D341Med (cell line): ENCODE measurements at regions not wholly inside any gene's neighbourhood (a gene's known extent, or its start where the extent isn't known, plus 50 kb on each side); places are given as distances from the start of the nearest gene placed in this dataset.
"Not testable (repeated sequence)": the region's sequence is repeated elsewhere in the genome, so short reads cannot be mapped to it uniquely, and the experiment has no call there.

Experiments used
- DNase-seq: peaks from one replicate; pipeline ENCODE4 v3.0.0; 2012; ENCODE audit warnings: low spot score

- no peak for DNase-seq
Observed at GRCh38 chrX:95218976-95219375, 1465.7 kb upstream of the DIAPH2 start.

DNA sequence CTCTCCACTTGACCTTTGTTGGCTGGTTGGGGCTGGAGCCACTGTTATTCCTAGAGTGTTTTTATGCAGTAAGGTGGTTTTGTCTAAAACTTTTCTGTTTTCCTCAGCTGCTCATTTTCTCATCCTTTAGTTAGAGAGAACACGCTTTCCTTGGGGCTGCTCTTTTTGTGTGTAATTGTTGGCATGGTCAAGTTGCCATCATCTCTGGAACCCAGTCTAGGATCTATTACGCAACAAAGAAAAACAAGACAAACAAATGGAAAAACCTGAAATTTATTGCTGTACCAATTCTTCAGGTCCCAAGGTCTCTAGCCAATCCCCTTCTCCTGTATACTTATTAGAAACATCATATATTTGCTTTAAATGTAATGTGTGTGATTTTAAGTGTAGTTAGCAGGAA lies 1436.3 kb upstream of the DIAPH2 start:
- DNase-seq: no peak

GRCh38 chrX:95290455-95290854 lies 1394.2 kb upstream of the DIAPH2 start:
- DNase-seq: no peak

GRCh38 chrX:95291561-95291960 lies 1393.1 kb upstream of the DIAPH2 start:
- no peak for DNase-seq

DNA sequence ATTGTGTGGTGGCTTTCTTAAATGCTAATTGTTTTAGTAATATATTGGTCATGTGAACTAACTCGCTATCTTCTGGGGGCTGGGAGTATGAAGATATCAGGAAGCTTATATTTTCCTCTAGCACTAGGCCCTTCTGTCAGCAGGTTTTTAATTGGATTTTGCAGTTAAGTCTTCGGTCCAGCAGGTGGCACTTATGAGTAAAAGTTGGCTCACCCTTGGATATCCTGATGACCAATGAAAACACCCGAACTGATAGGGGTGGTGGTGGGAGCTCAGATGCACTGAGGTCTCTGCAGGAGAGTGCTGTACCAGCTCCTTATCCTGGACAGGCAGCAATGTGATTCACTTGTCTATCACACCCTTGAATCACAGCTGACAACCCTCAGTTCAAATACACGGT lies 1365.8 kb upstream of the DIAPH2 start:
- peak; percentile 33 for DNase-seq

GRCh38 chrX:95325185-95325584 lies 1359.5 kb upstream of the DIAPH2 start:
- no peak for DNase-seq

GRCh38 chrX:95330292-95330691 lies 1354.3 kb upstream of the DIAPH2 start:
- DNase-seq: no peak

- no peak for DNase-seq
Observed at GRCh38 chrX:95332530-95332929, 1352.1 kb upstream of the DIAPH2 start.

GRCh38 chrX:95346856-95347255 lies 1337.8 kb upstream of the DIAPH2 start:
- DNase-seq: no peak

DNA sequence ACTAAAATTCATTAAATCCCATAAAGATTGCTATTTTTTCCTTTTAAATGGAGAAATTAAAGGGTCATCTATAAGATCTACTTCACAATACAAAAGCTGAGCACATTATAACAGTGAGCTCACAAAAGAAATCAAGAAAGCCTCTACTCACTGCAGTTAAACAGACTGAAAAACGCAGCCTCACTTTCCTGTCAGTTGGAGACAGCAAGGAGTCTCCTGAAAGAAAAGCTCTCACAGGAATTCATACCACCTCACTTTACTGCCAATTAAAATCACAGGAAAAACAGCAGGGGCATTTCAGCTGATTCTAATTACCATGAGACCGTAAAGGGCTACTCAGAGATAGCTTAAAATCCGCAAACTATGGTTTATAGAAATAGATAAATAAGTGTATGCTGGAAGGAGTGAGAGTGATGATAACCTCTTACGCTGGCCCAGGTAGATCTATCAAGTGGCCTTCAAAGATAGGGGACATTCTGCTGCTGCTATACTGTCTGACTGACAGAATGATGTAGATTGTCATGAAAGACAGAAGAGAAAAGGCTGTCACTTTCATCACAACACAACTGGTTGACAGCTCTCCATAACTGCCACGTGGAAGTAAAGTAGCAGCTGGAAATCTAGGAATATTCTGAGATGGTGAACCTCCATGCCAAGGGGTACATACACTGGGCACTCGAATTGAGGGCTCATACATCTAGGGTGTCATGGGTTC lies 1333.7 kb upstream of the DIAPH2 start:
- no peak for DNase-seq

DNA sequence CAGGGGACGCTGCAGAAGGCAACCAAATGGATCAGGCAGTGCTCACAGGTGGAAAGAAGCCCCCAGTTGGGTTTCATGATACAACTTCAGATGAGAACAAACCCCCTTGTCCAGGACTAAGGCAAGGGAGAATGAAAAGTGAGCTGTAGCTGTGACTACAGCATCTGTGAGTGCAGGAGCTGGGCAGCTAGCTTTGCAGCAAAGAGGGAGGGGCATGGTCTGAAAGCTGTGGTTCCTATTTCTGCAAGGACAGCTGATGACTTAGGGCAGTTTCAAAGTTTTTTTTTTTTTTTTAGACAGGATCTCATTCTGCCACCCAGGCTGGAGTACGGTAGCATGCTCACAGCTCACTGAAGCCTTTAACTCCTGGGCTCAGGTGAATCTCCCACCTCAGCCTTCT lies 1317.4 kb upstream of the DIAPH2 start:
- DNase-seq: no peak

DNA sequence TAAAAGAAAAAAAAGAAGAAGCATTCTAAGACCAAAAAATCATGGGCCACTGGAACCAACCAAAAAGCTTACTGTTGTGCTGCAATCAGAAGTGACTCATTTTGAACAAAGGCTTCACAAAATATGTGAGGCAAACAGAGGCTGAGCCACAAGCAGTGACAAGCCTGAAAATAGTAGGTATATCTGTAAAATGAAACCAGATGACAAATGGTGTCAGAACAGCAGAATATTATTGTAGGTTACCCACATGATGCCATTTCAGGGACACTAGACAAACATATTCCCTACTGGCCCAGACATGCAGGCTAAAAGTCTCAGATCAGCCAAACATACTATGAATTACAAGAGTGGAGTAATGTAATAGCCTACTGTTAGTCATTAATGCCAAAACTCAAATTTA lies 1301.8 kb upstream of the DIAPH2 start:
- no peak for DNase-seq

DNA sequence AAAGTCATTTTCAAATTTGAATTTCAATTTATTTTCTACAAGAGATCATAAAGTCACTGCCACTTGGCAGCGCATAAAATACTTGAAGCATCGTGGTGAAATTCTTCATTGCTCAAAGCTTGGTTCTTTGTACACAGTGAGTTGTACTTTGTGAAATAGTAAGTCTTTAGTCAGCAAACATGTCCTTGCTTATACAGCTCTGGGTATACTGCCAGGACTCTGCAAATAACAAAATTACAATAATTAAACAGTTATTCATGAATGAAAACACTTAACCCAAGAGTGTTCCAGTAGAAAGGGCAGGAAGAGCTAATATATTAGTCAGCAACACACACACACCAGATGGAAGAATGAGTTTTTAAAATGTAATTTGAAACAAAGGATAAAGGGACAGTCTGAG lies 1300.9 kb upstream of the DIAPH2 start:
- DNase-seq: no peak

- DNase-seq: no peak
Observed at GRCh38 chrX:95427389-95427788, 1257.3 kb upstream of the DIAPH2 start.

DNA sequence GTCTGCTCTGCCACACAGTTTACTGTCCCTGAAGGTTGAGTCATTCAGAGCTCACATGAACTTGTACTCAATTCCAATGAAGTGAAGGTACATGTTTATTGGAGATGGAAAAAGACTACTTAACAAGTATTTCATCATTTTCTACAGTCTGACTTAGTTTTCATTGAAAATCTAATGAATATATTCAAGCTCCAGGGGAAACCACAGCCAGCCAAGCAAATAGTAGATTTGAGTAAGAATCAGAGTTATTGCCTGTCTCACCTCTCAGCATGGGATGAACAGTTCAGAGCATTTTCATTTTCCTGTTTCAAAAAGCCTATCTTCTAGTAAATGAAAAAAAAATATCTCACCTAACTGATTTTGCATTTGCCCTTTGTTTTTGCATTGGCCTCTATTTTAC lies 1249.4 kb upstream of the DIAPH2 start:
- no peak for DNase-seq

DNA sequence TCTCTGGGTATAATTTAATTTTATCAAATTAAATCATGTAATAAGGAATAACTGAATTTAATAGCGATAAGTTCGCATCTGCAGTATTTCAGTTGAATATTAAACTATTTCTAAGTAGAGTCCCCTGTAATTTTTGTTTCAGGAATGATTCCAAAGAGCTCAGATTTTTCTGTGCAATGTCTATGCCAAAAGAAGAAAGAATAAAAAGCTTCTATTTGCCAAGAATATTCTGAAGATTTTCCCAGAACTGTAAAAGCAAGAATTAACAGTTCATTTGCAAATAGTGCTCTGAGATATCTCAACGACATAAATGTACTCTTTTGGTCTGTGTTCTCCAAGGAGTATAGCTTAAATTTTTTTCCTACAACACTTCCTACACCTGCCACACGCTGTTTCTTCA lies 1242.8 kb upstream of the DIAPH2 start:
- DNase-seq: no peak

DNA sequence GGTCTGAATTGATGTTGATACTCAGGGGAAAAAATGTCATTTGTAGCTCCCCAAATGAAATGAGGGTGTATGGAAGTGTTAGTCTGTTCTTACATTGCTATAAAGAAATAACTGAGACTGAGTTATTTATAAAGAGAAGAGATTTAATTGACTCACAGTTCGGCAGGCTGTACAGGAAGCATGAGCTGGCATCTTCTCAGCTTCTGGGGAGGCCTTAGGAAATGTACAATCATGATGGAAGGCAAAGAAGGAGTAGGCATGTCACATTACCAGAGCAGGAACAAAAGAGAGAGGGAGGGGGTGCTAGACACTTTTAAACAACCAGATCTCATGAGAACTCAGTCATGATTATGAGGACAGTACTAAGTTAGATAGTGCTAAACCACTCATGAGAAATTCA lies 1199.9 kb upstream of the DIAPH2 start:
- no peak for DNase-seq

DNA sequence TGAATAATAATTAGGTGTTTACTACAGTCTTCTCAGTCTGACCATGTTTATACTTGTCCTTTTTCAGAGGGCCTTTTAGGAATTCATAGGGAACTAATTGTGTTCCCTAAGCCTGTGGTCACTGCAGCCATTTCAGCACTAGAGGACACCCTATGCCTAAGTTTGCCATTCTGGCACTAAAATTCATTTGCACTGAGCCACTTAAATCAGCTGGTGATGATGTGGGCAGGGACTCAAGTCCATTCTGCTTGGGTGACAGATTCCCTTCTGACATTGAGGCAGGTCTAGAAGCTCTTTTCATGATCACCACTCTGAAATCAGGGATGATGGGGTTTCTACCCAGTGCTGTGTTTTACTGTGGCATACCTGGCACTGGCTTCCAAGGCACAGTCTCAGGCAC lies 1178.9 kb upstream of the DIAPH2 start:
- DNase-seq: no peak

GRCh38 chrX:95509474-95509873 lies 1175.2 kb upstream of the DIAPH2 start:
- DNase-seq: no peak

GRCh38 chrX:95524018-95524417 lies 1160.6 kb upstream of the DIAPH2 start:
- not testable (repeated sequence) for DNase-seq

GRCh38 chrX:95536111-95536510 lies 1148.5 kb upstream of the DIAPH2 start:
- no peak for DNase-seq

GRCh38 chrX:95536661-95537060 lies 1148.0 kb upstream of the DIAPH2 start:
- DNase-seq: no peak

DNA sequence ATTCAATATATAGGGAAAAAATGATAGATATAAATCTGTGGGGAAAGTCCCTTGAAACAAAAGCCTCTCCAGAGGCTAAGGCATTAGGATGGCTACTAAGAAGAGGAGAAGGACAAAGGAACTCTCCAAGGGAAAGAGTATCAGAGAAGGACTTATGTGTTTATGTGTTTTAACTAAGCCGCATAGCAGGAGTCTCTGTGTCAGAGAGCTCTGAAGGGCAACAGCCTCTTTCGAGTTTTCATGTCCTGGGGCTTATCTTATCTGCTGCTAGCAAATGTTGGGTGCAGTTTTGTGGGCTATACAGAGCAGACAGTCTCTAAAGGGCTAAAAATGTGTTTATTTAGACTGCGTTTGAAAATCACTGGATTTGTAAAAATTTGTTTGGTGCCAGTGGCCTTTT lies 1145.6 kb upstream of the DIAPH2 start:
- DNase-seq: no peak

DNA sequence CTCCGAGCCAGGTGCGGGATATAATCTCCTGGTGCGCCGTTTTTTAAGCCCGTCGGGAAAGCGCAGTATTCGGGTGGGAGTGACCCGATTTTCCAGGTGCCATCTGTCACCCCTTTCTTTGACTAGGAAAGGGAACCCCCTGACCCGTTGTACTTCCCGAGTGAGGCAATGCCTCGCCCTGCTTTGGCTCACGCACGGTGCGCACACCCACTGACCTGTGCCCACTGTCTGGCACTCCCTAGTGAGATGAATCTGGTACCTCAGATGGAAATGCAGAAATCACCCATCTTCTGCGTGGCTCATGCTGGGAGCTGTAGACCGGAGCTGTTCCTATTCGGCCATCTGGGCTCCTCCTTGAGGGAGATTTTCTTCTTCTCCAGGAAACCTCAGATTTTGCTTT lies 1135.1 kb upstream of the DIAPH2 start:
- not testable (repeated sequence) for DNase-seq

DNA sequence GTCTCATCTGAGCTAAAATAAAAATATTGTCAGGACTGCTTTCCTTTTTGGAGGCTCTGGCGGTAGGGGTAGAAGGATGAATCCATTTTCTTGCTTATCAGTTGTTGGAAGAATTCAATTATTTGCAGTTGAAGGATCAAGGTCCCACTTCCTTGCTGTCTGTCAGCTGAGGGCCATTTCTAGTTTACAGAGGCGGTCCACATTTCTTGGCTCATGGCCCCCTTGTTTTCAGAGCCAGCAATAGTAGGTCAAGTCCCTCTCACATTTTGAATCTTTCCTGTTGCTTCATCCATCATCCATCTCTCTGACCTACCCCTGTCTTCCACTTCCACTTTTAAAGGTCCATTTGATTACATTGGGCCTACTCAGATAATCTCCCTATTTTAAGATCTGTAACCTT lies 1099.3 kb upstream of the DIAPH2 start:
- no peak for DNase-seq
